Lung (tissue), 11 donors: ENCODE measurements at regions not wholly inside any gene's neighbourhood (a gene's known extent, or its start where the extent isn't known, plus 50 kb on each side); places are given as distances from the start of the nearest gene placed in this dataset.

Source experiments
- ATAC-seq: fragments of 200-7000 bp; cut with Tn5 transposase; one replicate; pipeline ENCODE4 v1.9.1; 2020; ENCODE audit warnings: moderate number of reproducible peaks; ENCODE audit not compliant: insufficient read depth, low FRiP score
- DNase-seq, 3 donors: peaks; one replicate each; pipeline ENCODE4 v3.0.0-alpha.2; 2013 to 2017
- H3K27ac ChIP-seq, 2 donors: one replicate each; pipeline ENCODE4 v1.5.1; 2013; ENCODE audit warnings: mild to moderate bottlenecking in 2 of 2, moderate library complexity in 2 of 2, control low read depth in 1 of 2, inconsistent platforms in 1 of 2, low read depth in 1 of 2, low read length in 1 of 2
- H3K27me3 ChIP-seq, 3 donors: one replicate each; pipeline ENCODE4 v1.5.1; 2013; ENCODE audit warnings: low read length in 2 of 3; ENCODE audit not compliant: control insufficient read depth in 3 of 3, insufficient read depth in 3 of 3
- H3K36me3 ChIP-seq, 4 donors: one replicate each; pipeline ENCODE4 v1.5.1; 2013; ENCODE audit warnings: low read length in 4 of 4, mild to moderate bottlenecking in 1 of 4, moderate library complexity in 1 of 4; ENCODE audit not compliant: control insufficient read depth in 4 of 4, insufficient read depth in 4 of 4
- H3K4me1 ChIP-seq, 5 donors: one replicate each; pipeline ENCODE4 v1.5.1; 2013; ENCODE audit warnings: low read length in 5 of 5, mild to moderate bottlenecking in 2 of 5, moderate library complexity in 1 of 5; ENCODE audit not compliant: control insufficient read depth in 5 of 5, insufficient read depth in 5 of 5
- H3K4me3 ChIP-seq: one replicate; pipeline ENCODE4 v1.5.1; 2013; ENCODE audit warnings: mild to moderate bottlenecking, control low read depth, moderate library complexity
- H3K9ac ChIP-seq, 2 donors: one replicate each; pipeline ENCODE4 v1.5.1; 2013; ENCODE audit warnings: low read length in 2 of 2, control low read depth in 1 of 2; ENCODE audit not compliant: insufficient read depth in 1 of 2
- H3K9me3 ChIP-seq, 4 donors: one replicate each; pipeline ENCODE4 v1.5.1; 2013; ENCODE audit warnings: low read length in 3 of 4, mild to moderate bottlenecking in 1 of 4, moderate library complexity in 1 of 4; ENCODE audit not compliant: control insufficient read depth in 4 of 4, insufficient read depth in 3 of 4
- CTCF ChIP-seq: IDR thresholded peaks from 2 replicates; pipeline ENCODE4 v1.5.1; 2012; ENCODE audit warnings: mild to moderate bottlenecking; ENCODE audit errors: control extremely low read depth, extremely low read depth
- WGBS, 2 donors: extraction: QIAGEN DNeasy Blood & Tissue Kit; methylation state at CpG; one replicate each; pipeline ENCODE4 v1.1.7; 2013; 5-methylcytosine and 5-hydroxymethylcytosine counted together
- donor health status: control.
- donor health status: control.
- donor health status: Bipolar disorder and iron deficiency.
- donor health status: healthy.
- donor health status: DM: yes; HTN: yes; CAD: no.

- DNase-seq (no peak), ATAC-seq (no peak)
- WGBS, 2 donors = 70 to 86% methylated on average over 16 of the region's 16 CpGs
- Histone ChIP-seq H3K27me3 (no peaks in the 10 kb centered on the region), H3K27ac (no peak overlapping the region), H3K4me1 (no peaks in the 10 kb centered on the region), H3K36me3 (no peaks in the 10 kb centered on the region), H3K9ac (no peak overlapping the region), H3K9me3 (no peaks in the 10 kb centered on the region), H3K4me3 (no peak overlapping the region)
- TF ChIP-seq CTCF = no peak
These were observed 147.0 kb upstream of the B3GAT1 start for GRCh38 chr11:134558916-134559601.

- ATAC-seq = no peak
- Histone ChIP-seq H3K4me1 (no peaks in the 10 kb centered on the region), H3K27ac (no peak overlapping the region), H3K4me3 (no peak overlapping the region), H3K36me3 (no peaks in the 10 kb centered on the region), H3K9me3 (no peaks in the 10 kb centered on the region), H3K27me3 (no peaks in the 10 kb centered on the region), H3K9ac (no peak overlapping the region)
- 82 to 90% methylated on average over 4 of the region's 4 CpGs for WGBS, 2 donors
- DNase-seq = no peak
- no peak for TF ChIP-seq CTCF
These were observed 146.3 kb upstream of the B3GAT1 start for GRCh38 chr11:134558258-134558835.

- no peak for TF ChIP-seq CTCF
- Histone ChIP-seq H3K27ac (no peak overlapping the region), H3K9me3 (no peaks in the 10 kb centered on the region), H3K36me3 (no peaks in the 10 kb centered on the region), H3K4me1 (no peaks in the 10 kb centered on the region), H3K27me3 (no peaks in the 10 kb centered on the region), H3K9ac (no peak overlapping the region), H3K4me3 (no peak overlapping the region)
- ATAC-seq (no peak), DNase-seq (no peak)
- WGBS, 2 donors = 79 to 81% methylated on average over 6 of the region's 6 CpGs
These were observed 145.7 kb upstream of the B3GAT1 start for GRCh38 chr11:134557571-134558257.
